ENCODE measurements at regions not wholly inside any gene's neighbourhood (a gene's known extent, or its start where the extent isn't known, plus 50 kb on each side); places are given as distances from the start of the nearest gene placed in this dataset.
"Not testable (repeated sequence)": the region's sequence is repeated elsewhere in the genome, so short reads cannot be mapped to it uniquely, and the experiment has no call there.

- H3K27me3 ChIP-seq (ENCODE audit: insufficient read depth, low read length): no peaks in the 10 kb centered on the region
- H3K4me3 ChIP-seq (ENCODE audit: low read length): no peak overlapping the region
- no peaks in the 10 kb centered on the region for H3K9me3 ChIP-seq (ENCODE audit: low read depth, low read length)
- no peaks in the 10 kb centered on the region for H3K4me1 ChIP-seq (ENCODE audit: insufficient read depth, low read length)
Observed at GRCh38 chr3:107133891-107134290, 243.3 kb upstream of the CCDC54 start.

GRCh38 chr3:107142171-107142570 lies 235.1 kb upstream of the CCDC54 start:
- no peaks in the 10 kb centered on the region for H3K9me3 ChIP-seq (ENCODE audit: low read depth, low read length)
- no peaks in the 10 kb centered on the region for H3K4me1 ChIP-seq (ENCODE audit: insufficient read depth, low read length)
- no peak overlapping the region for H3K4me3 ChIP-seq (ENCODE audit: low read length)
- H3K27me3 ChIP-seq (ENCODE audit: insufficient read depth, low read length): no peaks in the 10 kb centered on the region

GRCh38 chr3:107142786-107143575 lies 234.3 kb upstream of the CCDC54 start:
- no peaks in the 10 kb centered on the region for H3K4me1 ChIP-seq (ENCODE audit: insufficient read depth, low read length)
- H3K4me3 ChIP-seq (ENCODE audit: low read length): no peak overlapping the region
- H3K9me3 ChIP-seq (ENCODE audit: low read depth, low read length): no peaks in the 10 kb centered on the region
- H3K27me3 ChIP-seq (ENCODE audit: insufficient read depth, low read length): no peaks in the 10 kb centered on the region

GRCh38 chr3:107150675-107151074 lies 226.6 kb upstream of the CCDC54 start:
- H3K4me3 ChIP-seq (ENCODE audit: low read length): no peak overlapping the region
- H3K9me3 ChIP-seq (ENCODE audit: low read depth, low read length): no peaks in the 10 kb centered on the region
- no peaks in the 10 kb centered on the region for H3K4me1 ChIP-seq (ENCODE audit: insufficient read depth, low read length)
- H3K27me3 ChIP-seq (ENCODE audit: insufficient read depth, low read length): no peaks in the 10 kb centered on the region

- no peaks in the 10 kb centered on the region for H3K4me1 ChIP-seq (ENCODE audit: insufficient read depth, low read length)
- H3K4me3 ChIP-seq (ENCODE audit: low read length): no peak overlapping the region
- no peaks in the 10 kb centered on the region for H3K9me3 ChIP-seq (ENCODE audit: low read depth, low read length)
- H3K27me3 ChIP-seq (ENCODE audit: insufficient read depth, low read length): no peaks in the 10 kb centered on the region
Observed at GRCh38 chr3:107153981-107154380, 223.3 kb upstream of the CCDC54 start.

GRCh38 chr3:107172411-107172810 lies 204.8 kb upstream of the CCDC54 start:
- no peaks in the 10 kb centered on the region for H3K9me3 ChIP-seq (ENCODE audit: low read depth, low read length)
- H3K4me3 ChIP-seq (ENCODE audit: low read length): no peak overlapping the region
- no peaks in the 10 kb centered on the region for H3K4me1 ChIP-seq (ENCODE audit: insufficient read depth, low read length)
- H3K27me3 ChIP-seq (ENCODE audit: insufficient read depth, low read length): no peaks in the 10 kb centered on the region

GRCh38 chr3:107184375-107184774 lies 192.9 kb upstream of the CCDC54 start:
- Histone ChIP-seq H3K27me3 (ENCODE audit: insufficient read depth, low read length) (no peaks in the 10 kb centered on the region), H3K4me1 (ENCODE audit: insufficient read depth, low read length) (no peaks in the 10 kb centered on the region), H3K9me3 (ENCODE audit: low read depth, low read length) (no peaks in the 10 kb centered on the region), H3K4me3 (ENCODE audit: low read length) (no peak overlapping the region)

GRCh38 chr3:107188262-107188661 lies 189.0 kb upstream of the CCDC54 start:
- H3K4me3 ChIP-seq (ENCODE audit: low read length): no peak overlapping the region
- no peaks in the 10 kb centered on the region for H3K4me1 ChIP-seq (ENCODE audit: insufficient read depth, low read length)
- H3K9me3 ChIP-seq (ENCODE audit: low read depth, low read length): no peaks in the 10 kb centered on the region
- H3K27me3 ChIP-seq (ENCODE audit: insufficient read depth, low read length): no peaks in the 10 kb centered on the region

- no peaks in the 10 kb centered on the region for H3K9me3 ChIP-seq (ENCODE audit: low read depth, low read length)
- H3K27me3 ChIP-seq (ENCODE audit: insufficient read depth, low read length): no peaks in the 10 kb centered on the region
- H3K4me3 ChIP-seq (ENCODE audit: low read length): no peak overlapping the region
- H3K4me1 ChIP-seq (ENCODE audit: insufficient read depth, low read length): no peaks in the 10 kb centered on the region
Observed at GRCh38 chr3:107189158-107189791, 188.0 kb upstream of the CCDC54 start.

- H3K27me3 ChIP-seq (ENCODE audit: insufficient read depth, low read length): no peaks in the 10 kb centered on the region
- H3K4me1 ChIP-seq (ENCODE audit: insufficient read depth, low read length): no peaks in the 10 kb centered on the region
- H3K4me3 ChIP-seq (ENCODE audit: low read length): no peak overlapping the region
- no peaks in the 10 kb centered on the region for H3K9me3 ChIP-seq (ENCODE audit: low read depth, low read length)
Observed at GRCh38 chr3:107193116-107193515, 184.1 kb upstream of the CCDC54 start.

GRCh38 chr3:107198581-107199181 lies 178.6 kb upstream of the CCDC54 start:
- no peaks in the 10 kb centered on the region for H3K27me3 ChIP-seq (ENCODE audit: insufficient read depth, low read length)
- no peaks in the 10 kb centered on the region for H3K9me3 ChIP-seq (ENCODE audit: low read depth, low read length)
- no peaks in the 10 kb centered on the region for H3K4me1 ChIP-seq (ENCODE audit: insufficient read depth, low read length)
- H3K4me3 ChIP-seq (ENCODE audit: low read length): no peak overlapping the region

GRCh38 chr3:107201146-107201545 lies 176.1 kb upstream of the CCDC54 start:
- Histone ChIP-seq H3K4me1 (ENCODE audit: insufficient read depth, low read length) (no peaks in the 10 kb centered on the region), H3K9me3 (ENCODE audit: low read depth, low read length) (no peaks in the 10 kb centered on the region), H3K27me3 (ENCODE audit: insufficient read depth, low read length) (no peaks in the 10 kb centered on the region), H3K4me3 (ENCODE audit: low read length) (no peak overlapping the region)

GRCh38 chr3:107202885-107203284 lies 174.4 kb upstream of the CCDC54 start:
- H3K9me3 ChIP-seq (ENCODE audit: low read depth, low read length); H3K4me1 ChIP-seq (ENCODE audit: insufficient read depth, low read length); H3K27me3 ChIP-seq (ENCODE audit: insufficient read depth, low read length); H3K4me3 ChIP-seq (ENCODE audit: low read length): not testable (repeated sequence)

GRCh38 chr3:107204121-107204520 lies 173.1 kb upstream of the CCDC54 start:
- Histone ChIP-seq H3K27me3 (ENCODE audit: insufficient read depth, low read length) (no peaks in the 10 kb centered on the region), H3K4me3 (ENCODE audit: low read length) (no peak overlapping the region), H3K4me1 (ENCODE audit: insufficient read depth, low read length) (no peaks in the 10 kb centered on the region), H3K9me3 (ENCODE audit: low read depth, low read length) (no peaks in the 10 kb centered on the region)

- H3K9me3 ChIP-seq (ENCODE audit: low read depth, low read length): no peaks in the 10 kb centered on the region
- H3K27me3 ChIP-seq (ENCODE audit: insufficient read depth, low read length): no peaks in the 10 kb centered on the region
- H3K4me3 ChIP-seq (ENCODE audit: low read length): no peak overlapping the region
- no peaks in the 10 kb centered on the region for H3K4me1 ChIP-seq (ENCODE audit: insufficient read depth, low read length)
Observed at GRCh38 chr3:107205358-107205757, 171.9 kb upstream of the CCDC54 start.

Measured in mononuclear cell (primary cell).